HG02938 (cell line): ENCODE measurements at regions not wholly inside any gene's neighbourhood (a gene's known extent, or its start where the extent isn't known, plus 50 kb on each side); places are given as distances from the start of the nearest gene placed in this dataset.
A peak's percentile ranks its signal among the peaks of the same experiment; 100 is the strongest.
"Not testable (repeated sequence)": the region's sequence is repeated elsewhere in the genome, so short reads cannot be mapped to it uniquely, and the experiment has no call there.

ENCODE experiments used
- ATAC-seq: cut with Tn5 transposase; IDR thresholded peaks from one replicate; pipeline ENCODE4 v1.9.1; 2021; ENCODE audit warnings: mild to moderate bottlenecking, moderate library complexity; ENCODE audit not compliant: unreplicated experiment

GRCh38 chr3:78238811-78239210 is 1198.9 kb downstream of the ROBO2 start:
- no peak for ATAC-seq

- ATAC-seq, result no peak
Observed at GRCh38 chr3:78242724-78243123, 1202.8 kb downstream of the ROBO2 start.

- no peak for ATAC-seq
Observed at GRCh38 chr3:78244136-78244535, 1204.2 kb downstream of the ROBO2 start.

- no peak for ATAC-seq
Observed at GRCh38 chr3:78249294-78249693, 1209.4 kb downstream of the ROBO2 start.

GRCh38 chr3:78253860-78254259 is 1214.0 kb downstream of the ROBO2 start:
- ATAC-seq, result no peak

- ATAC-seq, result no peak
Observed at GRCh38 chr3:78255403-78255802, 1215.5 kb downstream of the ROBO2 start.

GRCh38 chr3:78256123-78256522 is 1216.2 kb downstream of the ROBO2 start:
- no peak for ATAC-seq

GRCh38 chr3:78257951-78258530 is 1218.1 kb downstream of the ROBO2 start:
- no peak for ATAC-seq

GRCh38 chr3:78258798-78259197 is 1218.9 kb downstream of the ROBO2 start:
- ATAC-seq, result no peak

GRCh38 chr3:78260388-78260787 is 1220.5 kb downstream of the ROBO2 start:
- no peak for ATAC-seq

- not testable (repeated sequence) for ATAC-seq
Observed at GRCh38 chr3:78266550-78266949, 1226.7 kb downstream of the ROBO2 start.

- ATAC-seq, result no peak
Observed at GRCh38 chr3:78267235-78267634, 1227.3 kb downstream of the ROBO2 start.

- ATAC-seq, result no peak
Observed at GRCh38 chr3:78268087-78268486, 1228.2 kb downstream of the ROBO2 start.

GRCh38 chr3:78268716-78269668 is 1229.1 kb downstream of the ROBO2 start:
- no peak for ATAC-seq

GRCh38 chr3:78273326-78273725 is 1233.4 kb downstream of the ROBO2 start:
- ATAC-seq, result no peak

- no peak for ATAC-seq
Observed at GRCh38 chr3:78274475-78275065, 1234.7 kb downstream of the ROBO2 start.

- ATAC-seq, result no peak
Observed at GRCh38 chr3:78275420-78275852, 1235.5 kb downstream of the ROBO2 start.

- ATAC-seq, result peak; percentile 83
Observed at GRCh38 chr3:78277220-78277619, 1237.3 kb downstream of the ROBO2 start.

- ATAC-seq, result no peak
Observed at GRCh38 chr3:78277801-78278200, 1237.9 kb downstream of the ROBO2 start.

GRCh38 chr3:78279091-78279490 is 1239.2 kb downstream of the ROBO2 start:
- ATAC-seq, result no peak

- ATAC-seq, result no peak
Observed at GRCh38 chr3:78281381-78281780, 1241.5 kb downstream of the ROBO2 start.

- no peak for ATAC-seq
Observed at GRCh38 chr3:78283994-78284393, 1244.1 kb downstream of the ROBO2 start.
